Aorta (tissue), 5 donors: ENCODE measurements at regions not wholly inside any gene's neighbourhood (a gene's known extent, or its start where the extent isn't known, plus 50 kb on each side); places are given as distances from the start of the nearest gene placed in this dataset.

Source experiments
- ATAC-seq: fragments of 200-7000 bp; cut with Tn5 transposase; one replicate; pipeline ENCODE4 v1.9.1; 2022; ENCODE audit warnings: moderate library complexity; ENCODE audit not compliant: low FRiP score
- DNase-seq, 2 donors: peaks; one replicate each; pipeline ENCODE4 v3.0.0-alpha.2; 2020
- H3K27ac ChIP-seq, 2 donors: one replicate each; pipeline ENCODE4 v1.5.1; 2013; ENCODE audit warnings: low read length in 2 of 2, mild to moderate bottlenecking in 2 of 2, moderate library complexity in 2 of 2, control low read depth in 1 of 2, inconsistent platforms in 1 of 2, low read depth in 1 of 2
- H3K27me3 ChIP-seq, 2 donors: one replicate each; pipeline ENCODE4 v1.6.1; 2013; ENCODE audit warnings: control low read depth in 1 of 2, low read length in 1 of 2, mild to moderate bottlenecking in 1 of 2, moderate library complexity in 1 of 2; ENCODE audit not compliant: insufficient read depth in 2 of 2, control insufficient read depth in 1 of 2
- H3K36me3 ChIP-seq, 2 donors: one replicate each; pipeline ENCODE4 v1.6.1; 2013; ENCODE audit warnings: control low read depth in 1 of 2, low read length in 1 of 2, mild to moderate bottlenecking in 1 of 2; ENCODE audit not compliant: insufficient read depth in 2 of 2, control insufficient read depth in 1 of 2
- H3K4me1 ChIP-seq, 2 donors: one replicate each; pipeline ENCODE4 v1.6.1; 2013; ENCODE audit warnings: low read length in 2 of 2, control low read depth in 1 of 2, mild to moderate bottlenecking in 1 of 2, moderate library complexity in 1 of 2; ENCODE audit not compliant: insufficient read depth in 2 of 2, control insufficient read depth in 1 of 2
- H3K4me3 ChIP-seq, 2 donors: one replicate each; pipeline ENCODE4 v1.5.1; 2013; ENCODE audit warnings: low read length in 2 of 2, control low read depth in 1 of 2, mild to moderate bottlenecking in 1 of 2
- H3K9me3 ChIP-seq: one replicate; pipeline ENCODE4 v1.6.1; 2013; ENCODE audit warnings: mild to moderate bottlenecking, low read length; ENCODE audit not compliant: control insufficient read depth
- WGBS, 2 donors: extraction: QIAGEN DNeasy Blood & Tissue Kit; methylation state at CpG; one replicate each; pipeline ENCODE4 v1.1.7; 2013; 5-methylcytosine and 5-hydroxymethylcytosine counted together
- intact Hi-C, 2 donors: fragments of 100-400 bp; cut with DNase I; formaldehyde crosslinking; loops; one replicate each; pipeline versions ENCODE4 v1.14.2 to v1.15.0; 2022
- donor health status: healthy with polysubstance abuse.
- donor health status: Bipolar disorder and iron deficiency.
- donor health status: DM: no; HTN: no; CAD: no.
- donor health status: DM: no; HTN: no; CAD: no.
- donor health status: DM: yes; HTN: yes; CAD: no.

GRCh38 chr9:135251331-135251761 is 163.9 kb downstream of the OLFM1 start:
- intact Hi-C loops, result no loop called here
- ATAC-seq (no peak), DNase-seq (peak; percentile 29 to 66)
- Histone ChIP-seq H3K9me3 (no peaks in the 10 kb centered on the region), H3K4me1 (no peaks in the 10 kb centered on the region), H3K27ac (no peak overlapping the region), H3K4me3 (no peak overlapping the region), H3K36me3 (no peaks in the 10 kb centered on the region), H3K27me3 (no peaks in the 10 kb centered on the region)
- WGBS, 2 donors, result 77 to 82% methylated on average over 6 of the region's 6 CpGs

GRCh38 chr9:135251996-135252760 is 164.7 kb downstream of the OLFM1 start:
- intact Hi-C loops, result no loop called here
- DNase-seq (peak; percentile 21 to 51), ATAC-seq (no peak)
- no peaks in the 10 kb centered on the region for H3K9me3 ChIP-seq
- no peaks in the 10 kb centered on the region for H3K36me3 ChIP-seq
- H3K27me3 ChIP-seq, result no peaks in the 10 kb centered on the region
- H3K4me1 ChIP-seq, result no peaks in the 10 kb centered on the region
- 81 to 86% methylated on average over 30 of the region's 30 CpGs for WGBS, 2 donors
- no peak overlapping the region for H3K4me3 ChIP-seq
- H3K27ac ChIP-seq, result no peak overlapping the region

GRCh38 chr9:135252980-135253304 is 165.5 kb downstream of the OLFM1 start:
- WGBS, 2 donors, result 39 to 40% methylated on average over 9 of the region's 9 CpGs
- no peak overlapping the region for H3K4me3 ChIP-seq
- intact Hi-C loops, result no loop called here
- DNase-seq, result peak in 1 of 2 donors; percentile 24
- H3K27me3 ChIP-seq, result no peaks in the 10 kb centered on the region
- H3K9me3 ChIP-seq, result no peaks in the 10 kb centered on the region
- no peak for ATAC-seq
- H3K36me3 ChIP-seq, result no peaks in the 10 kb centered on the region
- no peaks in the 10 kb centered on the region for H3K4me1 ChIP-seq
- no peak overlapping the region for H3K27ac ChIP-seq

GRCh38 chr9:135253305-135254004 is 166.0 kb downstream of the OLFM1 start:
- no peaks in the 10 kb centered on the region for H3K4me1 ChIP-seq
- H3K4me3 ChIP-seq, result no peak overlapping the region
- no peak overlapping the region for H3K27ac ChIP-seq
- H3K36me3 ChIP-seq, result no peaks in the 10 kb centered on the region
- ATAC-seq (no peak), DNase-seq (peak; percentile 29 to 72)
- WGBS, 2 donors, result 24 to 34% methylated on average over 30 to 31 of the region's 31 CpGs
- intact Hi-C loops, result no loop called here
- no peaks in the 10 kb centered on the region for H3K9me3 ChIP-seq
- H3K27me3 ChIP-seq, result no peaks in the 10 kb centered on the region

GRCh38 chr9:135254176-135255032 is 166.9 kb downstream of the OLFM1 start:
- DNase-seq (peak; percentile 44 to 66), ATAC-seq (no peak)
- no peak overlapping the region for H3K27ac ChIP-seq
- no peak overlapping the region for H3K4me3 ChIP-seq
- no peaks in the 10 kb centered on the region for H3K27me3 ChIP-seq
- no peaks in the 10 kb centered on the region for H3K36me3 ChIP-seq
- 82 to 86% methylated on average over 25 of the region's 25 CpGs for WGBS, 2 donors
- H3K9me3 ChIP-seq, result no peaks in the 10 kb centered on the region
- H3K4me1 ChIP-seq, result no peaks in the 10 kb centered on the region
- intact Hi-C loops, result no loop called here

GRCh38 chr9:135255033-135255840 is 167.8 kb downstream of the OLFM1 start:
- H3K27me3 ChIP-seq, result no peaks in the 10 kb centered on the region
- H3K36me3 ChIP-seq, result no peaks in the 10 kb centered on the region
- no peak overlapping the region for H3K4me3 ChIP-seq
- WGBS, 2 donors, result 63 to 65% methylated on average over 23 of the region's 23 CpGs
- no peaks in the 10 kb centered on the region for H3K9me3 ChIP-seq
- peak; percentile 36 to 62 for DNase-seq
- no peak overlapping the region for H3K27ac ChIP-seq
- intact Hi-C loops, result no loop called here
- no peak for ATAC-seq
- no peaks in the 10 kb centered on the region for H3K4me1 ChIP-seq

GRCh38 chr9:135255841-135256580 is 168.5 kb downstream of the OLFM1 start:
- H3K27me3 ChIP-seq, result no peaks in the 10 kb centered on the region
- DNase-seq (peak; percentile 31 to 74), ATAC-seq (no peak)
- H3K27ac ChIP-seq, result no peak overlapping the region
- no peaks in the 10 kb centered on the region for H3K36me3 ChIP-seq
- no peaks in the 10 kb centered on the region for H3K9me3 ChIP-seq
- no peaks in the 10 kb centered on the region for H3K4me1 ChIP-seq
- WGBS, 2 donors, result 71 to 77% methylated on average over 23 of the region's 23 CpGs
- no peak overlapping the region for H3K4me3 ChIP-seq
- intact Hi-C loops, result no loop called here
